H7 (cell line): ENCODE measurements at regions not wholly inside any gene's neighbourhood (a gene's known extent, or its start where the extent isn't known, plus 50 kb on each side); places are given as distances from the start of the nearest gene placed in this dataset.

Experiments
- DNase-seq: peaks from one replicate; pipeline ENCODE4 v3.0.0; 2012
- H3K27me3 ChIP-seq: 2 replicates; pipeline ENCODE4 v1.6.0; 2011; ENCODE audit warnings: mild to moderate bottlenecking, low read length; ENCODE audit not compliant: control insufficient read depth, insufficient read depth
- H3K36me3 ChIP-seq: replicated peaks from 2 replicates; pipeline ENCODE4 v1.5.1; 2011; ENCODE audit warnings: low read length; ENCODE audit not compliant: control insufficient read depth, insufficient read depth
- H3K4me3 ChIP-seq: 2 replicates; pipeline ENCODE4 v1.5.1; 2011; ENCODE audit warnings: low read depth, mild to moderate bottlenecking, control low read depth, low read length, moderate library complexity; ENCODE audit not compliant: insufficient read depth

- no peaks in the 10 kb centered on the region for H3K36me3 ChIP-seq
- no peak for DNase-seq
- H3K4me3 ChIP-seq, result no peak overlapping the region
- no peaks in the 10 kb centered on the region for H3K27me3 ChIP-seq
These were observed 202.9 kb downstream of the PTEN start for GRCh38 chr10:88066319-88066718.

- H3K36me3 ChIP-seq, result no peaks in the 10 kb centered on the region
- no peak overlapping the region for H3K4me3 ChIP-seq
- H3K27me3 ChIP-seq, result no peaks in the 10 kb centered on the region
- DNase-seq, result no peak
These were observed 203.5 kb downstream of the PTEN start for GRCh38 chr10:88066876-88067275.

GRCh38 chr10:88067737-88068136, 204.3 kb downstream of the PTEN start:
- no peaks in the 10 kb centered on the region for H3K27me3 ChIP-seq
- no peaks in the 10 kb centered on the region for H3K36me3 ChIP-seq
- no peak overlapping the region for H3K4me3 ChIP-seq
- DNase-seq, result no peak

GRCh38 chr10:88069338-88069737, 205.9 kb downstream of the PTEN start:
- no peaks in the 10 kb centered on the region for H3K36me3 ChIP-seq
- H3K27me3 ChIP-seq, result no peaks in the 10 kb centered on the region
- DNase-seq, result no peak
- H3K4me3 ChIP-seq, result no peak overlapping the region

- DNase-seq, result no peak
- Histone ChIP-seq H3K4me3 (no peak overlapping the region), H3K27me3 (no peaks in the 10 kb centered on the region), H3K36me3 (no peaks in the 10 kb centered on the region)
These were observed 206.9 kb downstream of the PTEN start for GRCh38 chr10:88070080-88070880.

- Histone ChIP-seq H3K4me3 (no peak overlapping the region), H3K36me3 (no peaks in the 10 kb centered on the region), H3K27me3 (no peaks in the 10 kb centered on the region)
- DNase-seq, result no peak
These were observed 208.5 kb downstream of the PTEN start for GRCh38 chr10:88071879-88072278.

GRCh38 chr10:88073682-88074081, 210.3 kb downstream of the PTEN start:
- no peaks in the 10 kb centered on the region for H3K27me3 ChIP-seq
- no peaks in the 10 kb centered on the region for H3K36me3 ChIP-seq
- no peak for DNase-seq
- H3K4me3 ChIP-seq, result no peak overlapping the region

- Histone ChIP-seq H3K27me3 (no peaks in the 10 kb centered on the region), H3K4me3 (no peak overlapping the region), H3K36me3 (no peaks in the 10 kb centered on the region)
- DNase-seq, result no peak
These were observed 211.5 kb downstream of the PTEN start for GRCh38 chr10:88074971-88075370.

- Histone ChIP-seq H3K36me3 (no peaks in the 10 kb centered on the region), H3K27me3 (no peaks in the 10 kb centered on the region), H3K4me3 (no peak overlapping the region)
- DNase-seq, result no peak
These were observed 212.8 kb downstream of the PTEN start for GRCh38 chr10:88076027-88076880.

- no peaks in the 10 kb centered on the region for H3K27me3 ChIP-seq
- no peak overlapping the region for H3K4me3 ChIP-seq
- H3K36me3 ChIP-seq, result no peaks in the 10 kb centered on the region
- no peak for DNase-seq
These were observed 214.6 kb downstream of the PTEN start for GRCh38 chr10:88077977-88078376.

- DNase-seq, result no peak
- H3K36me3 ChIP-seq, result no peaks in the 10 kb centered on the region
- H3K4me3 ChIP-seq, result no peak overlapping the region
- H3K27me3 ChIP-seq, result no peaks in the 10 kb centered on the region
These were observed 216.8 kb downstream of the PTEN start for GRCh38 chr10:88080213-88080612.

- H3K36me3 ChIP-seq, result no peaks in the 10 kb centered on the region
- DNase-seq, result no peak
- H3K27me3 ChIP-seq, result no peaks in the 10 kb centered on the region
- no peak overlapping the region for H3K4me3 ChIP-seq
These were observed 218.1 kb downstream of the PTEN start for GRCh38 chr10:88081457-88082054.

GRCh38 chr10:88082391-88082790, 219.0 kb downstream of the PTEN start:
- no peak for DNase-seq
- no peaks in the 10 kb centered on the region for H3K36me3 ChIP-seq
- H3K27me3 ChIP-seq, result no peaks in the 10 kb centered on the region
- no peak overlapping the region for H3K4me3 ChIP-seq

- H3K27me3 ChIP-seq, result no peaks in the 10 kb centered on the region
- no peak overlapping the region for H3K4me3 ChIP-seq
- no peaks in the 10 kb centered on the region for H3K36me3 ChIP-seq
- DNase-seq, result no peak
These were observed 219.6 kb downstream of the PTEN start for GRCh38 chr10:88082806-88083596.
